ENCODE measurements at regions not wholly inside any gene's neighbourhood (a gene's known extent, or its start where the extent isn't known, plus 50 kb on each side); places are given as distances from the start of the nearest gene placed in this dataset.

- Histone ChIP-seq H3K36me3 (ENCODE audit: insufficient read depth) (no peaks in the 10 kb centered on the region), H3K27ac (ENCODE audit: low read depth) (no peak overlapping the region), H3K4me1 (ENCODE audit: insufficient read depth) (no peaks in the 10 kb centered on the region), H3K4me3 (ENCODE audit: low read depth, low read length) (no peak overlapping the region)
- no peak for DNase-seq (ENCODE audit: extremely low spot score)
- WGBS: 53% methylated on average over 9 of the region's 9 CpGs
Observed at GRCh38 chr5:14954616-14955343, 83.2 kb upstream of the ANKH start.

GRCh38 chr5:14954216-14954615 lies 82.6 kb upstream of the ANKH start:
- H3K27ac ChIP-seq (ENCODE audit: low read depth): no peak overlapping the region
- no peaks in the 10 kb centered on the region for H3K4me1 ChIP-seq (ENCODE audit: insufficient read depth)
- no peak for DNase-seq (ENCODE audit: extremely low spot score)
- 70% methylated on average over 1 of the region's 1 CpG for WGBS
- no peak overlapping the region for H3K4me3 ChIP-seq (ENCODE audit: low read depth, low read length)
- no peaks in the 10 kb centered on the region for H3K36me3 ChIP-seq (ENCODE audit: insufficient read depth)

- 73% methylated on average over 8 of the region's 8 CpGs for WGBS
- H3K4me3 ChIP-seq (ENCODE audit: low read depth, low read length): no peak overlapping the region
- no peak overlapping the region for H3K27ac ChIP-seq (ENCODE audit: low read depth)
- no peak for DNase-seq (ENCODE audit: extremely low spot score)
- no peaks in the 10 kb centered on the region for H3K36me3 ChIP-seq (ENCODE audit: insufficient read depth)
- no peaks in the 10 kb centered on the region for H3K4me1 ChIP-seq (ENCODE audit: insufficient read depth)
Observed at GRCh38 chr5:14953075-14953607, 81.6 kb upstream of the ANKH start.

GRCh38 chr5:14948383-14948782 lies 76.8 kb upstream of the ANKH start:
- no peaks in the 10 kb centered on the region for H3K4me1 ChIP-seq (ENCODE audit: insufficient read depth)
- H3K4me3 ChIP-seq (ENCODE audit: low read depth, low read length): no peak overlapping the region
- no peaks in the 10 kb centered on the region for H3K36me3 ChIP-seq (ENCODE audit: insufficient read depth)
- WGBS: 92% methylated on average over 4 of the region's 4 CpGs
- H3K27ac ChIP-seq (ENCODE audit: low read depth): no peak overlapping the region
- no peak for DNase-seq (ENCODE audit: extremely low spot score)

- 49% methylated on average over 4 of the region's 4 CpGs for WGBS
- Histone ChIP-seq H3K4me1 (ENCODE audit: insufficient read depth) (no peaks in the 10 kb centered on the region), H3K27ac (ENCODE audit: low read depth) (no peak overlapping the region), H3K36me3 (ENCODE audit: insufficient read depth) (no peaks in the 10 kb centered on the region), H3K4me3 (ENCODE audit: low read depth, low read length) (no peak overlapping the region)
- no peak for DNase-seq (ENCODE audit: extremely low spot score)
Observed at GRCh38 chr5:14946815-14947620, 75.4 kb upstream of the ANKH start.

- 62% methylated on average over 3 of the region's 3 CpGs for WGBS
- no peak for DNase-seq (ENCODE audit: extremely low spot score)
- Histone ChIP-seq H3K4me3 (ENCODE audit: low read depth, low read length) (no peak overlapping the region), H3K4me1 (ENCODE audit: insufficient read depth) (no peaks in the 10 kb centered on the region), H3K27ac (ENCODE audit: low read depth) (no peak overlapping the region), H3K36me3 (ENCODE audit: insufficient read depth) (no peaks in the 10 kb centered on the region)
Observed at GRCh38 chr5:14945450-14945849, 73.9 kb upstream of the ANKH start.

- Histone ChIP-seq H3K4me1 (ENCODE audit: insufficient read depth) (no peaks in the 10 kb centered on the region), H3K4me3 (ENCODE audit: low read depth, low read length) (no peak overlapping the region), H3K36me3 (ENCODE audit: insufficient read depth) (no peaks in the 10 kb centered on the region), H3K27ac (ENCODE audit: low read depth) (no peak overlapping the region)
- 41% methylated on average over 3 of the region's 3 CpGs for WGBS
- DNase-seq (ENCODE audit: extremely low spot score): no peak
Observed at GRCh38 chr5:14944996-14945395, 73.4 kb upstream of the ANKH start.

GRCh38 chr5:14944350-14944739 lies 72.8 kb upstream of the ANKH start:
- Histone ChIP-seq H3K4me1 (ENCODE audit: insufficient read depth) (no peaks in the 10 kb centered on the region), H3K36me3 (ENCODE audit: insufficient read depth) (no peaks in the 10 kb centered on the region), H3K27ac (ENCODE audit: low read depth) (no peak overlapping the region), H3K4me3 (ENCODE audit: low read depth, low read length) (no peak overlapping the region)
- WGBS: 91% methylated on average over 4 of the region's 4 CpGs
- DNase-seq (ENCODE audit: extremely low spot score): no peak

- Histone ChIP-seq H3K4me3 (ENCODE audit: low read depth, low read length) (no peak overlapping the region), H3K4me1 (ENCODE audit: insufficient read depth) (no peaks in the 10 kb centered on the region), H3K36me3 (ENCODE audit: insufficient read depth) (no peaks in the 10 kb centered on the region), H3K27ac (ENCODE audit: low read depth) (no peak overlapping the region)
- no peak for DNase-seq (ENCODE audit: extremely low spot score)
Observed at GRCh38 chr5:14942212-14942611, 70.6 kb upstream of the ANKH start.

GRCh38 chr5:14937254-14937653 lies 65.7 kb upstream of the ANKH start:
- H3K36me3 ChIP-seq (ENCODE audit: insufficient read depth): no peaks in the 10 kb centered on the region
- WGBS: 53% methylated on average over 5 of the region's 5 CpGs
- H3K4me1 ChIP-seq (ENCODE audit: insufficient read depth): no peaks in the 10 kb centered on the region
- DNase-seq (ENCODE audit: extremely low spot score): no peak
- no peak overlapping the region for H3K4me3 ChIP-seq (ENCODE audit: low read depth, low read length)
- no peak overlapping the region for H3K27ac ChIP-seq (ENCODE audit: low read depth)

GRCh38 chr5:14936588-14936987 lies 65.0 kb upstream of the ANKH start:
- Histone ChIP-seq H3K4me3 (ENCODE audit: low read depth, low read length) (no peak overlapping the region), H3K27ac (ENCODE audit: low read depth) (no peak overlapping the region), H3K36me3 (ENCODE audit: insufficient read depth) (no peaks in the 10 kb centered on the region), H3K4me1 (ENCODE audit: insufficient read depth) (no peaks in the 10 kb centered on the region)
- no peak for DNase-seq (ENCODE audit: extremely low spot score)
- 69% methylated on average over 2 of the region's 2 CpGs for WGBS

- 86% methylated on average over 3 of the region's 3 CpGs for WGBS
- no peak for DNase-seq (ENCODE audit: extremely low spot score)
- no peaks in the 10 kb centered on the region for H3K4me1 ChIP-seq (ENCODE audit: insufficient read depth)
- no peak overlapping the region for H3K4me3 ChIP-seq (ENCODE audit: low read depth, low read length)
- H3K36me3 ChIP-seq (ENCODE audit: insufficient read depth): no peaks in the 10 kb centered on the region
- no peak overlapping the region for H3K27ac ChIP-seq (ENCODE audit: low read depth)
Observed at GRCh38 chr5:14935341-14935740, 63.8 kb upstream of the ANKH start.

GRCh38 chr5:14932902-14933469 lies 61.4 kb upstream of the ANKH start:
- H3K4me1 ChIP-seq (ENCODE audit: insufficient read depth): no peaks in the 10 kb centered on the region

GRCh38 chr5:14930486-14930885 lies 58.9 kb upstream of the ANKH start:
- DNase-seq (ENCODE audit: extremely low spot score): no peak
- Histone ChIP-seq H3K4me1 (ENCODE audit: insufficient read depth) (no peaks in the 10 kb centered on the region), H3K36me3 (ENCODE audit: insufficient read depth) (no peaks in the 10 kb centered on the region), H3K4me3 (ENCODE audit: low read depth, low read length) (no peak overlapping the region), H3K27ac (ENCODE audit: low read depth) (no peak overlapping the region)
- WGBS: 80% methylated on average over 3 of the region's 3 CpGs

More at GRCh38 chr5:14932902-14933469, 61.4 kb upstream of the ANKH start:
- no peak overlapping the region for H3K27ac ChIP-seq (ENCODE audit: low read depth)
- H3K36me3 ChIP-seq (ENCODE audit: insufficient read depth): no peaks in the 10 kb centered on the region
- no peak overlapping the region for H3K4me3 ChIP-seq (ENCODE audit: low read depth, low read length)
- 80% methylated on average over 7 of the region's 7 CpGs for WGBS
- DNase-seq (ENCODE audit: extremely low spot score): no peak
